KMS-11 (cell line): ENCODE measurements at regions not wholly inside any gene's neighbourhood (a gene's known extent, or its start where the extent isn't known, plus 50 kb on each side); places are given as distances from the start of the nearest gene placed in this dataset.

ENCODE experiments used
- H2AFZ ChIP-seq: fragments of 200-600 bp; sonication (generic); 2 replicates; pipeline ENCODE4 v1.6.1; 2016; ENCODE audit warnings: antibody characterized with exemption, mixed run types, low read depth
- H3K27ac ChIP-seq: fragments of 200-600 bp; sonication (generic); 2 replicates; pipeline ENCODE4 v1.6.1; 2016; ENCODE audit warnings: mild to moderate bottlenecking, mixed run types
- H3K27me3 ChIP-seq: fragments of 200-600 bp; sonication (generic); 2 replicates; pipeline ENCODE4 v1.6.1; 2017; ENCODE audit warnings: mild to moderate bottlenecking, low read depth, mixed run types, moderate library complexity; ENCODE audit not compliant: insufficient read depth
- H3K36me3 ChIP-seq: fragments of 200-600 bp; sonication (generic); 2 replicates; pipeline ENCODE4 v1.6.1; 2017; ENCODE audit warnings: mild to moderate bottlenecking, mixed run types; ENCODE audit not compliant: insufficient read depth
- H3K4me1 ChIP-seq: fragments of 200-600 bp; sonication (generic); 2 replicates; pipeline ENCODE4 v1.6.1; 2016; ENCODE audit warnings: mild to moderate bottlenecking, low read depth, mixed run types; ENCODE audit not compliant: poor library complexity, severe bottlenecking
- H3K4me2 ChIP-seq: fragments of 200-600 bp; sonication (generic); 2 replicates; pipeline ENCODE4 v1.7.0; 2016; ENCODE audit warnings: mild to moderate bottlenecking, mixed run types
- H3K4me3 ChIP-seq: fragments of 200-600 bp; sonication (generic); IDR thresholded peaks from 2 replicates; pipeline ENCODE4 v1.6.1; 2017; ENCODE audit warnings: low read depth, low read length, mixed read lengths; ENCODE audit not compliant: insufficient read depth
- H3K79me2 ChIP-seq: fragments of 200-600 bp; sonication (generic); 2 replicates; pipeline ENCODE4 v1.6.1; 2016; ENCODE audit warnings: low read depth, mixed run types; ENCODE audit not compliant: insufficient read depth
- H3K9ac ChIP-seq: fragments of 200-600 bp; sonication (generic); 2 replicates; pipeline ENCODE4 v1.6.1; 2016; ENCODE audit warnings: mild to moderate bottlenecking, mixed run types
- H4K20me1 ChIP-seq: fragments of 200-600 bp; sonication (generic); 2 replicates; pipeline ENCODE4 v1.6.1; 2016; ENCODE audit warnings: mild to moderate bottlenecking, mixed run types; ENCODE audit not compliant: insufficient read depth
- TF ChIP-seq, protein P1 (sequence below): fragments of 200-600 bp; sonication (generic); conservative IDR thresholded peaks from 2 replicates; pipeline ENCODE4 v1.6.1; 2017; ENCODE audit warnings: low read depth, mild to moderate bottlenecking, antibody characterized with exemption, low read length, moderate library complexity, mixed read lengths

DNA sequence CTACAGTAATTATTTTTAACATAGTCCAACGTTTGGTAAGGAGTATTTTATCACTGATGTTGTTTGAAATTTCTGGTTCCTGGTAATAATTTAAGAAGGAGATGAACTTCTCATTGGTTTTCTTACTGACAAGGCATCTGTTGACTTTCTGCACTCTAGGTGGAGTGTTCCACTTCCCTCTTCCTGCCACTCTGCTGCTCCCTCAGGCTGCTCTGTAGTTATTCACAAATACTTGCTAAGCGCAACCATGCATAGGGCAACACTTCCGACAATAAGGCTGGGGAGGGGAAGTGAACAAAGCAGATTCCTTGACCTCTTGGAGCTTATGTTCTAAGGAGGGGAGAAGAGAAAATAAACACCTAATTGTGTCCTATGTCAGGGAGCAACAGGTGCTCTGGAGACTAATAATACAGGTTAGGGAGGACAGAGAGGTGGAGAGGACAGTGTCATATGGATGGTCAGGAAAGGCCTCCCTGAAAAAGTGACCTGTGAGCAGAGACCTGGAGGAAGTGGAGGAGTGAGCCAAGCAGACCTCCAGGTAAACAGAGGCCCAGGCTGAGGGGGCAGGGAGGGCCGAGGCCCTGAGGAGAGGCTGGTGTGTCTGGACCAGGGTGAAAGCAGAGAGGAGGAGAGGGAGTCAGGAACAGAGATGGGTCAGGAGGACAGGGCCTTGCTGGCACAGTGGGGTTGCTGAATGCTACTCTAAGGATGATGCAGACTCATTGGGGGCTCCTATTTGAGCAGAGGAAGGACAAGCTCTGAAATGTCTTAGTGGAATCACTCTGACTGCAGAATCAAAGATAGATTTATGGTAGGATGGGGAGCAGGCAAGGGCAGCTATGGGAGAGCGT, 134.8 kb upstream of the SLC24A3 start:
- TF ChIP-seq, protein P1, sequence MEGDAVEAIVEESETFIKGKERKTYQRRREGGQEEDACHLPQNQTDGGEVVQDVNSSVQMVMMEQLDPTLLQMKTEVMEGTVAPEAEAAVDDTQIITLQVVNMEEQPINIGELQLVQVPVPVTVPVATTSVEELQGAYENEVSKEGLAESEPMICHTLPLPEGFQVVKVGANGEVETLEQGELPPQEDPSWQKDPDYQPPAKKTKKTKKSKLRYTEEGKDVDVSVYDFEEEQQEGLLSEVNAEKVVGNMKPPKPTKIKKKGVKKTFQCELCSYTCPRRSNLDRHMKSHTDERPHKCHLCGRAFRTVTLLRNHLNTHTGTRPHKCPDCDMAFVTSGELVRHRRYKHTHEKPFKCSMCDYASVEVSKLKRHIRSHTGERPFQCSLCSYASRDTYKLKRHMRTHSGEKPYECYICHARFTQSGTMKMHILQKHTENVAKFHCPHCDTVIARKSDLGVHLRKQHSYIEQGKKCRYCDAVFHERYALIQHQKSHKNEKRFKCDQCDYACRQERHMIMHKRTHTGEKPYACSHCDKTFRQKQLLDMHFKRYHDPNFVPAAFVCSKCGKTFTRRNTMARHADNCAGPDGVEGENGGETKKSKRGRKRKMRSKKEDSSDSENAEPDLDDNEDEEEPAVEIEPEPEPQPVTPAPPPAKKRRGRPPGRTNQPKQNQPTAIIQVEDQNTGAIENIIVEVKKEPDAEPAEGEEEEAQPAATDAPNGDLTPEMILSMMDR: no peak
- Histone ChIP-seq H3K27ac (no peak overlapping the region), H3K27me3 (no peaks in the 10 kb centered on the region), H3K4me3 (no peak overlapping the region), H2AFZ (no peak overlapping the region), H4K20me1 (no peaks in the 10 kb centered on the region), H3K4me1 (no peaks in the 10 kb centered on the region), H3K36me3 (no peaks in the 10 kb centered on the region), H3K9ac (no peak overlapping the region), H3K4me2 (no peak overlapping the region), H3K79me2 (no peaks in the 10 kb centered on the region)

DNA sequence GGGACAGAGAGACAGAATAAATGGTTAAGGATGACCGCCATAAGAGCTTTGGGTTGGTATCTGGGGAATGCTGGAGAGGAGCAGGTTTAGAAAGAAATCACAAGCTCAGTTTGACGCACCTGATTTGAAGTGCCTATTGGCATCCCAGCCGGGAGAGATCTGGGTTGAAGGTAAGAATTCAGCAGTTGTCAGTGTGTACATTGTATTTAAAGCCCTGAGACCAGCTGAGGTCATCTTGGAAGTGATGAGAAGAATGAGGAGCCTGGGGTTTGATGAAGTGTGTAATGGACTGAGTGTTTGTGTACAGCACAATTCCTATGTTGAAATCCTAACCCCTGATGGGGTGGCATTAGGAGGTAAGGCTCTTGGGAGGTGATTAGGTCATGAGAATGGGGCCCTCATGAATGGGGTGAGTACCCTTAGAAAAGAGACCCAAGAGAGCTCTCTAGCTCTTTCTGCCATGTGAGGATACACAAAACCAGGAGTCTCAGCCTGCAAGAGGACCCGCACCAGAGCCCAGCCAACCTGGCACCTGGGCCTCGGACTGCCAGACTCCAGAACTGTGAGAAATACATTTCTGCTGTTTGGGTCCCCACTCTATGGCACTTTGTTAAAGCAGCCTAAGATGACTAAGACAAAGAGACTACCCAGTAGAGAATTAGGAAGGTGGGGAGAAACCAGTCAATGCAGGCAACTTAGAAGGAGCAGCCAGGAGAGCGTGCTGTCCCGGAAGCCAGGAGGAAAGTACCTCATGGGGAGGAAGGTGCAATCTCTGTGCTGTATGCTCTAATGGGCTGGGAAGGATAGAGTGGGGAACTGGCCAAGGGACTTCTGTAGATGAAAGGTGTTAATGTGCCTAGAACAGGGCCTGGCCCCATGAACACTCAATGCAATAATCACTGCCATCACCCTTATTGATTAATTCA, 133.7 kb upstream of the SLC24A3 start:
- Histone ChIP-seq H3K79me2 (no peaks in the 10 kb centered on the region), H3K9ac (no peak overlapping the region), H3K27ac (no peak overlapping the region), H2AFZ (no peak overlapping the region), H3K27me3 (no peaks in the 10 kb centered on the region), H4K20me1 (no peaks in the 10 kb centered on the region), H3K36me3 (no peaks in the 10 kb centered on the region), H3K4me3 (no peak overlapping the region), H3K4me1 (no peaks in the 10 kb centered on the region), H3K4me2 (no peak overlapping the region)
- TF ChIP-seq, protein P1: no peak

DNA sequence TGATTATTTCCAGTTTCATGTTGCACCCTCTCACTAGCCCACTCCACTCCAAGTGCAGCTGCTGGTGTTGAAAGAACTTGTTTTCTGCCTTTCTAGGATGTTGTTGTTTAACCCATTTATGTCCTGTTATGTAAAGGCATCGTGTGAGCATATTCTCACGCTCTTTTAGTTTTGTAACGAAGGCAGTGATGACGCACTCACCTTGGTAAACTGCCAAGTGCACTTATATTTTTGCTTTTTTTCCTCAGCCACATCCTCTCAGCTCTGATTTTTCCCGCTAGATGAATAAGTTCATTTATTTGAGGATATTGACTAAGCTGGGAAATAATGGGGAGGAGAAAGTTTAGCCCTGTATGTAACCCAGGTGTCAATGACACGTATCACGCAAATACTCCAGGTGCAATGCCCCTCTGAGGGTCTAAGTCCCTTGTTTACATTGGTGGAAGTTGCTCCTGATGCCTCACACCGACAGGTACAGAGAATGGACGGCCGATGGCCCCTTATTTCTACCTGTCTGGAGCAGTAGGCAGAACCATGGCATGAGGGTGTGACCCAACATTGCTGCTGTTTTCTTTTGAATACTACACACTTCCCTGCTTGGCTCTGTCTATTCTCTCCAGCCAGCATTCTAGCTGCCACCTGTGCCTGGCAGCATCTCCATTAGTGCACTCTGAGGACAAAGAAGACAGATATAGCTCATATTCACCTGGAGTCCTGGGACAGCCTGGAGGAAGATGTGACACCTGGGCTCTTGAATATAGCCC, 132.7 kb upstream of the SLC24A3 start:
- Histone ChIP-seq H4K20me1 (no peaks in the 10 kb centered on the region), H3K27me3 (no peaks in the 10 kb centered on the region), H3K4me3 (no peak overlapping the region), H2AFZ (no peak overlapping the region), H3K79me2 (no peaks in the 10 kb centered on the region), H3K36me3 (no peaks in the 10 kb centered on the region), H3K4me2 (no peak overlapping the region), H3K27ac (no peak overlapping the region), H3K9ac (no peak overlapping the region), H3K4me1 (no peaks in the 10 kb centered on the region)
- TF ChIP-seq, protein P1: no peak

DNA sequence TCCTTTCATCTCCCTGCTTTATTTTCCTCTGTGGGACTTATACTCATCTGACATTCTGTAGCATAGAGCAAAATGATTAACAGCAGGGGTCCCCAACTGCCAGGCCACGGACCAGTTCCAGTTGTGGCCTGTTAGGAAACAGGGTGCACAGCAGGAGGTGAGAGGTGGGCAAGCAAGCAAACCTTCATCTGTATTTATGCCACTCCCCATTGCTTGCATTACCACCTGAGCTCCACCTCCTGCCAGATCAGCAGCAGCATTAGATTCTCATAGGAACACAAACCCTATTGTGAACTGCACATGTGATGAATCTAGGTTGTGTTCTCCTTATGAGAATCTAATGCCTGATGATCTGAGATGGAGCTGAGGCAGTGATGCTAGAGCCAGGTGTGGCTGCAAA, 130.5 kb upstream of the SLC24A3 start:
- Histone ChIP-seq H2AFZ (no peak overlapping the region), H3K36me3 (no peaks in the 10 kb centered on the region), H3K9ac (no peak overlapping the region), H4K20me1 (no peaks in the 10 kb centered on the region), H3K4me3 (no peak overlapping the region), H3K79me2 (no peaks in the 10 kb centered on the region), H3K4me1 (no peaks in the 10 kb centered on the region), H3K27ac (no peak overlapping the region), H3K27me3 (no peaks in the 10 kb centered on the region), H3K4me2 (no peak overlapping the region)
- TF ChIP-seq, protein P1: no peak
